Fibroblast of gingiva (primary cell): ENCODE measurements at regions not wholly inside any gene's neighbourhood (a gene's known extent, or its start where the extent isn't known, plus 50 kb on each side); places are given as distances from the start of the nearest gene placed in this dataset.
"Not testable (repeated sequence)": the region's sequence is repeated elsewhere in the genome, so short reads cannot be mapped to it uniquely, and the experiment has no call there.

Experiments used
- DNase-seq: peaks from one replicate; pipeline ENCODE4 v3.0.0-alpha.2; 2011; ENCODE audit warnings: low read depth

DNA sequence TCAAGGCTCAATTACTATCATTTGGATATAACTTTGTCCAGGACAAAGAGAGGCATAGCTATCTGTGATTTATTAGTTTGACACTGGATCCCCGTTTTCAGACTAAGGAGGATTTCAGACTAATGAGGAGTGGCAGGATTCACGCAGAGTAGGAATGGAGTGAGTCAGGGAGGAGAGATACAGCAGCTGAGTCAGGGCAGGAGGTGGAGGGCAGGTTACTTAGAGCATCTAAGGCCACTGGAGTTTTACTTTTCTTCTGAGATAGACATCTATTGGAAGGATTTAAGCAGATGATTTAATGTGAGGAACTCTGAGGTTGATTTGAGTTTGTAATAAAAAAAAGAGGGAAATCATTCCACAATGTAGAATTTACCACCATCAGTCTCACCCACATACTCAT is 110.6 kb downstream of the RPIA start:
- DNase-seq, result not testable (repeated sequence)

GRCh38 chr2:88807237-88807962 is 115.9 kb downstream of the RPIA start:
- no peak for DNase-seq

DNA sequence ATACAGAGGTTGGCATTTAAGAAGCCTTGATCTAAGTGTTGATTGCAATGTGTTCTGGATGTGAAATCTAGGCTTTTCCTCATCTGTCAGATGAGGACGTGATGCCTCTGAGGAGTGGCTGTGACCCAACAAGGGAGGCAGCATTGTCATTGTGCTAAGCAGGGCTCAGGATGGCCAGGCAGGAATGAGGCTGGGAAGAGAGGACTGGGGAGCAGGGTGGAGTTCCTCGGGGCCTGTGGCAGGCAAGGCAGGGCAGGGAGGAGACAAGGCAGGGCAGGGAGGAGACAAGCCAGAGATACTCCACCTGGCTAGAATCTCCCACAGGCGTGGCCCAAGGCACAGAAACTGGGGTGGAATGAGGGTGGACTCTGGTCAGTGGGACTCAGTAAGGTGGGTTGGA is 116.6 kb downstream of the RPIA start:
- no peak for DNase-seq

DNA sequence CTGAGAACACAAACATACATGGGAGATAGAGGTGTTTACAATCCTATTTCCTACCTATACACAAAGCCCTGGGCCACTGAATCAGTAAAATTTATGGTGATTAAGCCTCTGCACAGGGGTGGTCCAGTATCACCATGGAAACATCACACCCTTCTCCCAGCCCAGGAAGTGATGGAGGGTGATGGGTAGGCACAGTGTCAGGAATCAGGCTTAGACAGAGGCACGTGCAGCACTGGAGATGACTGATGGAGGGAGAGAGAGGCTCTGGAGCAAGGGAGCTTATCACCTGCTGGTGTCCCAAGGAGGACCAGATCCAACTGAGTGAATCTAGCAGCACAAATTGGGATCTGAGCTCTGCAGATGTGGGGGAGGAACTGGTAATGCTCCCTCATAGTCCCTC is 117.2 kb downstream of the RPIA start:
- no peak for DNase-seq

- no peak for DNase-seq
Measured at GRCh38 chr2:88809216-88809615, 117.7 kb downstream of the RPIA start.

DNA sequence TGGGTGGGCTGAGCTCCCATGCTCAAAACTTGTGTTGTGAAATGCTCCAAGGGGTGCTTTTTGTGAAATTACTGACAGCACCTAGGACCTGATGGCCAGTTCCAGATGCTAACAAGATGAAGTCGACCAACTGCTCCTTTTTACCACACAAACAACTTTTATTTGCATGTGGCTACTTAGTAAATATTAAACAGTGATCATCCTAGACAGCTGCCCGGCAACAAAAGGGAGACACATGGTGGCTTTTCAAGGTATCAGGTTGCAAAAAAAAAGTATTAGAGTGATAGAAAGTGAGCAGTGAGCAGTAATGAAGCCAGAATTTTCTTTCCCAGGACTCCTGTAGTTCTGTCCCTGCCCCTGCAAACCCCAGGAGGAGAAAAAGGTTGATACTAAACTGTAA is 118.5 kb downstream of the RPIA start:
- no peak for DNase-seq

- no peak for DNase-seq
Measured at GRCh38 chr2:88810488-88810887, 119.0 kb downstream of the RPIA start.

GRCh38 chr2:88811233-88811632 is 119.8 kb downstream of the RPIA start:
- DNase-seq, result no peak

- no peak for DNase-seq
Measured at GRCh38 chr2:88811681-88812080, 120.2 kb downstream of the RPIA start.

DNA sequence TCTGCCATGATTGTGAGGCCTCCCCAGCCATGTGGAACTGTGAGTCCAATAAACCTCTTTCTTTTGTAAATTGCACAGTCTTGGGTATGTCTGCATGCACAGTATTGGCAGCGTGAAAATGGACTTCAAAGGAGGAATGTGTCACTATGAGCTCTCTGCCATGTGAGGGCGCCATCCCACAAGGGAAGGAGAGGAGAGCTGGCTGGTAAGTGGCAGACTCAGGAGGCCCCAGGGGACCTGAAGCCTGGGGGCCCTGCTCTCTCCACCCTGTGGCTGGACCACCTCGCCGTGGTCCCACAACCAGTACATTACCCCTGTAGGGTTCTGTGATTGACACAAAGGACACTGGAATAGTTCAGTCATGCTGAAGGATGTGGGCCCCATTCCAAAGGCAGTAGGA is 122.1 kb downstream of the RPIA start:
- no peak for DNase-seq

DNA sequence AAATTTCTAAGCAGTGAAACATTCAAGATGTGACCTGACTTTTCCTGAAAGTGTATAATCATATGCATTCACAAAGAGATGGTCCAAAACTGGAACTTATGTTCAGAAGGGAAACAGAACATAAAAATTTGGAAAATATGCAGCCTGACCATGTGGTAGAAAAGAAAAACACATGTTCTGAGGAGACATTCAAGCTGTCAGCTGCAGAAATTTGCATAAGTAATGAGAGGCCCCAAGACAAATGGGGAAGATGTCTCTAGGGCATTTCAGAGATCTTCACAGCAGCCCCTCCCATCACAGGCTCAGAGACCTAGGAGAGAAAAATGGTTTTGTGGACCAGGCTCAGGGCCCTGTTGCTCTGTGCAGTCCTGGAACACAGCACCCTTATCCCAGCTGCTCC is 123.8 kb downstream of the RPIA start:
- no peak for DNase-seq

DNA sequence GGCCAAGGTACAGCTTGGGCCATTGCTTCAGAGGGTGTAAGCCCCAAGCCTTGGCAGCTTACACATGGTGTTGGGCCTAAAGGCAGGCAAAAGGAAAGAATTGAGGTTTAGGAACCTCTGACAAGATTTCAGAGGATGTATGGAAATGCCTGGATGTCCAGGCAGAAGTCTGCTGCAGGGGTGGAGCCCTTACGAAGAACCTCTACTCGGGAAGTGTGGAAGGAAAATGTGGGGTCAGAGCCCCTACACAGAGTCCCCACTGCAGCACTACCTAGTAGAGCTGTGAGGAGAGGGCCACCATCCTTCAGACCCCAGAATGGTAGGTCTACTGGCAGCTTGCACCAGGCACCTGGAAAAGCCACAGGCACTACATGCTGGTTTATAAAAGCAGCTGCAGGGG is 124.2 kb downstream of the RPIA start:
- no peak for DNase-seq

DNA sequence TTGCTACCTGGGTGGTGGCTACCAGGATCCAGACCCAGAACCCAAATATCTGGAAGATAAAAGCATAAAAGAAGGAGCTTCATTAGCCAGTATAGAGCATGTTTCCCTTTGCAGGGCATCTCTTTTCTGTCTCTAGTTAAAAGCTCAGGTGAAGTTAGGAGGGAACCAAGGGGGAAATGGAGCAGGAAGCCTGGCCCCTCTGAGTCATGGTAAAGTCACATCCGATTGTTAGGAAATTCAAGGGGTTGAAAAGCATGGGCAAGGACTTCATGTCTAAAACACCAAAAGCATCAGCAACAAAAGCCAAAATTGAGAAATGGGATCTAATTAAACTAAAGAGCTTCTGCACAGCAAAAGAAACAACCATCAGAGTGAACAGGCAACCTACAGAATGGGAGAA is 126.9 kb downstream of the RPIA start:
- no peak for DNase-seq

DNA sequence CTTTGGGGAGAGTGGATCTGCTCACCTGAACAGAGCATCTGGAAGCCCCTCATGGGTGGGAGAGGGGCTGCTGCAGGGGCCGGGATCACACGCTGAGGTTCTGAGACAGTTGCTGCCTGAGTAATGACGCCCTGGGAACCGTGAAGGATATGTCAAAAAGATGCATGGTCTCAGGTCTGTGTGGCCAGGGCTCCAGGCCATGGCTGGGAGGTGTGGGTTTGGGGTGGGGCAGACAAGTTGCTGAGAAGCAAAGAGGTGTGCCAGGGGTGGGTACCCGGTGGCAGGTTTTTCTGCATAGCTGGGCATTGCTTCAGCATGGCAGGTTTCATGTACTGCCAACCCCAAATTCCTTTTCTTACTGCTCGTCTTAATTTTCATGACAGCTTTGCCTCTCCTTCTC is 133.5 kb downstream of the RPIA start:
- DNase-seq, result no peak

DNA sequence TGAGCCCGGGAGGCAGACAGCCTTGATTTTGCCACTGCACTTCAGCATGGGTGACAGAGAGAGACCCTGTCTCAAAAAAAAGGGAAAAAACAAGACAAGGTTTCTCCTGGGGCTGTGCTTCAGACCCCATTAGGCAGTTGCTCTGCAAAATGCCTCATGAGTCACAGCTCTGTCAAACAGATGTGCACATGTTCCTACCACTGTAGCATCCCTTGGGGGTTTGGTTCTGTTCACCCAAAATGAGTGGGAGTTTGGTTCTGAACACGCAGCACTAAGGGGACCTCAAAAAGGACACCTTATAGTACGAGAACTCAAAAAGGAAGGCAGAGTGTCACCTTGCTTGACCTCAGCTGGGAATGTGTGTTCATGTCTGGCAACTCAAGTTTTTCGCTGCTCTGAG is 134.9 kb downstream of the RPIA start:
- no peak for DNase-seq

DNA sequence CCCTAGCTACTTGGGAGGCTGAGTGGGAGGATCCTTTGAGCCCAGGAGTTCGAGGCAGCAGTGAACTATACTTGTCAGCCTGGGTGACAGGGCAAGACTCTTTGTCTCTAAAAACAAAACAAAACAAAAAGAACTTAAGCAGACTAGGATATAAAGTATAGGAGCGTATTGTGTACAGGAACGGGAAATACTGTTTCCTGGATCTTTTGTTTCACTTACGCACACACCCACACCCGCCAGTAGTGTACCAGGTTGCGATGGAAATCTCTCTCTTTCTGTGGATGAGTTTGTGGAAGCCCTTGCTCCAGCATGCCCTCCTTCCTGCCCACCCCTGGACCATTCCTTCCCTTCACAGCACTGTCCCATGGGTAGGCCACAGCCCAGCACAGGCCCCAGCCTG is 136.3 kb downstream of the RPIA start:
- no peak for DNase-seq

GRCh38 chr2:88828397-88829137 is 137.1 kb downstream of the RPIA start:
- no peak for DNase-seq

DNA sequence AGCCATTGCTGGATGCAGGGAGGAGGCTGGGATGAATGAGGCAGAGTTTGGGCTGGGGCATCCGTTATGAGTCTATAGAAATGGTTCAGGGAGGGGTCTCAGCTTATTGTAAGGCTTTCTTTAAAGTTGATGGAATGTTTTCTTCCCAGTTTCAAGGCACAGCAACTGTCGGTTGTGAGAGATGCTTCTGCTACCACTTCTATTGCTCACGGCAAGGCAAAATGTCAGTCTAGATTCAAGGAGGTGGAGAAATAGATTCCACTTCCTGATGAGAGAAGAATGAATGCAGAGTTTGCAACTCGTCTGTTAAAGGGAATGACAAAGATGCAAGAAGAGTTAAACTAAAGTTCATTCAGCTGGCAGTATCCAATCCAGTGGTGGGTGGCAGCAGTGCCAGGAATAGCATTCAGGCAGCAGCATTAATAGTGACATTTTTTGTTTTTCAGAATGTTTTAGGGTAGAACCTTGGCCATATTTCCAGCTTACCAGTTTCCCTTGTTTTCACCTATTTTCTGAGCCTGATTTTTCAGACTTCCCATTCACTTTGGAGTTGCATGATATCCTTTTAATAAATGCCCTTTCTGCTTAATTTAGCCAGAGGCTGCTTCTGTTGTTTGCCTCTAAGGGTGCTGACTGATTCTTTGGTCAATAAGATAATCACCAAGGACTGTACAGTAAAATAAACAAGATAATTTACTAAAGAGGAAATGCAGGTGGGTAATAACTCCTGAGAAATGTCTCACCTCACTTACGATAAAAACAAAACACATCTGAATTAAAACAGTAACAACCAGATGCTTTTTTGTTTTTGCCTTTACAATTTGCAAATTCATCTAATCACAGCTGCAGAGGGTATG is 138.4 kb downstream of the RPIA start:
- DNase-seq, result no peak

DNA sequence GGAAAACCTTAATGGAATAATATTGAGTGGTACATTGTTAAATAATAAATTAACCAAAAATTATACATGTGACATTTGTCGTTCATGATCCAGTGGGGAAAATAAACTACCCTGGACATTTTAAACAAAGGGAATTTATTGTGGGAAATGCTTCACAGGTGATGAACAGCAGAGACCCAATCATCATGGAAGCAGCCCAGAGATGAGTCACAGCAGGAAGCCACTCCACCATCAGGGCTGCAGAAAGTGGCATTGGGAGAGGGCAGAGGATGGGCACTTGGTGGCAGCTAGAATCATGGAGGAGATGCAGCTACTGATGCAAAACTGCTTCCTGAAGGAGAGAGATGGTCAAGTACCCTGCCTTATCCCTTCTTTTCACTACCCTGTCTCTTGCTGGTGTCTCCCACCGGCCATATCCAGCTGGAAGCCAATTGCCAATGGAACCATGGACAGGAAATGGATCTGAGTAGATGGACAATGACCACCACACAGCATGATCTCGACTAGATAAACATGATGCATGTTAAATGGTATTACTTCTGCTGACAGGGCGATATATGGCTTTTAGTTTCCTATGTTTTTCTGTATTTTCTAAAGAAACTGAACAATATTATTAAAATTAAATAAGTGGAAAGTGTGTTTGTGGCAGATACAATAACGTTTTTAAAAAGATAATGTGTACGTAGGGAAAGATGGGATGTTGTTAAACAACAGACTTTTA is 139.8 kb downstream of the RPIA start:
- DNase-seq, result no peak

DNA sequence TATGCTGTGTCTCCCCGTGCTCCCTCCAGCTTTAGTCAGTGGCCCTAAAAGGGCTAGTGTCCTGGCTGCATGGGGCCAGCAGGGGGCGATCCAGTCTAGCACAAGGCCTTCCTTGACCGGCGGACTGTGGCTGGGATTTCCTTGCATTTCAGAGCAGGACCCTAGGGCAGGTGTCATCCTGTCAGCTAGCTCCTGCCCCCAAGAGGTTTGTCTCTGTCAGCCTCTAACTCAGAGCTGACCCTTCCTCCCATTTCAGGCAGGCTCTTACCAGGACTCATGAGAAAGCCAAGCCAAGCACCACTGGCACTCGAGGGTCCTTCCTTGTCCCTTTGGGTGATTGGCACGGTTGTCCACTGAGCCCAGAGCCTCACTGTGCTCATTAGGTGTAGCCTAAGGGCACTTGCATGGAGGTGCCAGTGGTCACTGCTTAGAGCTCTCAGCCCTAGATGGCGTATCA is 140.3 kb downstream of the RPIA start:
- DNase-seq, result no peak

DNA sequence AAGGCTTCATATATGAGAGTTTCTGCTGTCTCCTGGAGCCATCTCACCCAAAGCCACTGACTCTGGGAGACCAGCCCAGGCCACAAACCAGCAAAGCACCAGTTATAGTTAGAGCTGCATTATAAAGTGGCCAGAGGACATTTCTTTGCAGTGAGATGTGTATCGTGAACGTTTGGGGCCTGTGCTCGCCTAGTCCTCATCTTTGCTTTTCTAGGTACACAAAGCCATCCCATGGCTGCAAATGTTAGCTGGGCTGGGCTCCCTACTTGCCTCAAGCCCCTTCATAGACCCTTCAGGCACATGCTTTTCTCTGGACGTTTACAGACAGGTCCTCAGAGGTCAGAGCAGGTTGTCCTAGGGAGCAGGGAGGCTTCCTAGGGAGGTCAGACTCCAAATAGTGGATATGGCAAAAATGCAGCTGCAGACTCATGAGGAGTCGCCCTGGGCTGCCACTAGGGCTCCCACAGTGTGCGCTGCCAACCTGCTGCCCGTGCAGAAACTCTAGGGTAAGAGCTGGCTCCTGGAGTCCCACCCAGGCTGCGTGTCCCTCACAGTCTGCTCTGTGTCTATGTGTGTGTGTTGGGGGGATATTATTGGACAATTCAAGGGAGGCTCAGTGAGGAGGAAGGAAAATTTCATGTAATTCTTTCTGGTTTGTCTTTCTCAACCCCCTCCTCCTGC is 141.0 kb downstream of the RPIA start:
- DNase-seq, result no peak

DNA sequence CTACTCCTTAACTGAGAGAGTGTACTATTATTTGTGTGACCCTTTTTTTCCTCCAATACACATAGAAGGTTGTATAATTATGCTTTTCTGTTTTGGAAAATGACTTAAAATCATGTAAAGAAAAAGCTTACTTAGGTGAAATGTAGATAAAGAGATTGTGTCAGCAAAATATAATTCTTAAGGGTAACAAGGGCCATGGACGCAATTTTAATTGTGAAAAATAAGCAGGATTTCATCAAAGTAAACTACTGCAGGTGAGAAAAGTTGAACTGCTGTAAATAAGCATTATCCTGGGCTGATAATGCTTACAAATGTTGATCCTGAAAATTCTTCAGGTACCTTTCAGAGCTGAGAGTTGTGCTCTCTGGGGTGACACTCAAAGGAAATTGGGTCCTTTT is 141.5 kb downstream of the RPIA start:
- DNase-seq, result no peak
